GM10266 (cell line): ENCODE measurements at regions not wholly inside any gene's neighbourhood (a gene's known extent, or its start where the extent isn't known, plus 50 kb on each side); places are given as distances from the start of the nearest gene placed in this dataset.
A peak's percentile ranks its signal among the peaks of the same experiment; 100 is the strongest.

Experiments
- DNase-seq: peaks from one replicate; pipeline ENCODE4 v3.0.0; 2012; ENCODE audit errors: extremely low spot score
- CTCF ChIP-seq: IDR thresholded peaks from 2 replicates; pipeline ENCODE4 v1.5.1; 2012; ENCODE audit warnings: mild to moderate bottlenecking, low read depth; ENCODE audit not compliant: control insufficient read depth, insufficient read depth; ENCODE audit errors: missing control alignments

GRCh38 chr14:29222671-29223268 is 456.2 kb downstream of the FOXG1 start:
- no peak for DNase-seq

DNA sequence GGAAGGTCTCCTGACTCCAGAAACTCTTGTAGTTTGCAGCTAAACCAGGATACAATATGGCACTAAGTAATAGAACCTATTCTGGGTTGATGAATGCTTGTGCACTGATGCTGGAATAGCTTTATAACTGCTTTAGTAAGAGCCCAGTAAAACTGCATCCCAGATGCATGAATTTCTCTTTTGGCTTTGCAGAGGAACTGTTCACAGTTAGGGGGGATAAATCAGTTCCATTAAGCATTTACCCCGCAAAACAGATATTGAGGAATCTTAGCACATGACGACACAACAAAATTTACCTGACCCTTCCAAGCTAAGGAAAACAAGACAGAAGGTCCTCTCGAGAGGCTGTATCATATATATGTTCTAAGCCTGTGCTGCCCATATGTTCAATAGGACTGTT is 457.4 kb downstream of the FOXG1 start:
- DNase-seq: no peak
- no peak for TF ChIP-seq CTCF

More at GRCh38 chr14:29222671-29223268, 456.2 kb downstream of the FOXG1 start:
- peak; percentile 27 for TF ChIP-seq CTCF

DNA sequence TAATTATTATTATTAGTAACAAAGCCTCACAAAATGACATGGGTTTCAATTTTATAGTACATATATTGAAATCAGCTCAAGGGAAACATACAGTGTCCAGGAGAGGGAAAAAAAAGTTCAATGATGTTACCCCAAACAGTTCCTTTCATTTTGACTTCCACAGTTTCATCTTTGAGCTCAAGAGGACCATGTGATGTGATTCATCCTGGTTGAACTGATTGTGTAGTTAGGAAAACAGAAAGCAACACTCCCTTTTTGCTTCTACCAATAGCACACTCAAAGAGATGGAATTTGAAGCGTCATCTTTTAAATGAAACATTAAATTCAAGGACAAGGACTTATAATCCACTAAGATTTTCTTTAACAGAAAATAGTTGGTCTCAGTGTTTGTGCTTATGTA is 461.0 kb downstream of the FOXG1 start:
- no peak for DNase-seq
- no peak for TF ChIP-seq CTCF

GRCh38 chr14:29232153-29232552 is 465.6 kb downstream of the FOXG1 start:
- no peak for DNase-seq
- TF ChIP-seq CTCF: no peak

GRCh38 chr14:29232711-29233110 is 466.1 kb downstream of the FOXG1 start:
- TF ChIP-seq CTCF: no peak
- no peak for DNase-seq

DNA sequence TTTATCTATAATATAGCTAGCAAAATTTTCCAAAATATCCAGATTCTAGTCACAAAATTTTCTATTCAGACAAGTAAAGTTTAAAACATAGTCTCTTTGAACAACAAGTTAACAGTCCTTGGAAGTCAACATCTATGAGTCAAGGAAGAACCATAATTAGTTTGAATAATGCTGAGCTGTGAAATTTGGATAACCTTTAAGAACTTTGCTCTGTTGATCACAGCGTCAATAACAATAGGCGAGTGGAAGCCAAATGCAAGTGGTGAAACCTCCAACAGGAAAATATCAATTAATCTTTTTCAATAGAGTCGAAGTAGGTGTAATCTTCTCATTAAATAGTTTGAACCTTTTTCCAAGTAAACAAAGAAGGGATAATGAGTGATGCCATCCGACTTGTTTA is 466.6 kb downstream of the FOXG1 start:
- no peak for DNase-seq
- no peak for TF ChIP-seq CTCF

GRCh38 chr14:29235991-29236390 is 469.4 kb downstream of the FOXG1 start:
- no peak for DNase-seq

More at GRCh38 chr14:29235991-29236390, 469.4 kb downstream of the FOXG1 start:
- no peak for TF ChIP-seq CTCF
